Heart left ventricle (tissue), 16 donors: ENCODE measurements at regions not wholly inside any gene's neighbourhood (a gene's known extent, or its start where the extent isn't known, plus 50 kb on each side); places are given as distances from the start of the nearest gene placed in this dataset.

ENCODE experiments used
- ATAC-seq, 4 donors: fragments of 200-7000 bp; cut with Tn5 transposase; one replicate each; pipeline ENCODE4 v1.9.1; 2020 to 2022; ENCODE audit warnings: moderate library complexity in 4 of 4, mild to moderate bottlenecking in 3 of 4, moderate number of reproducible peaks in 1 of 4
- DNase-seq, 5 donors: peaks; one replicate each; pipeline ENCODE4 v3.0.0-alpha.2; 2020
- H3K27ac ChIP-seq, 12 donors: fragments of 200-600 bp; sonication (generic) in 4 of 12; one replicate each; pipeline versions ENCODE4 v1.5.0 to v1.8.0; 2016 to 2022; ENCODE audit warnings: mild to moderate bottlenecking in 2 of 12
- H3K27me3 ChIP-seq, 9 donors: fragments of 200-600 bp; sonication (generic) in 2 of 9; one replicate each; pipeline versions ENCODE4 v1.5.1 to v1.8.0; 2016 to 2022; ENCODE audit warnings: mild to moderate bottlenecking in 3 of 9
- H3K36me3 ChIP-seq, 9 donors: fragments of 200-600 bp; sonication (generic) in 2 of 9; one replicate each; pipeline versions ENCODE4 v1.5.0 to v1.8.0; 2018 to 2022; ENCODE audit warnings: mild to moderate bottlenecking in 2 of 9
- H3K4me1 ChIP-seq, 12 donors: fragments of 200-600 bp; sonication (generic) in 4 of 12; one replicate each; pipeline versions ENCODE4 v1.5.0 to v1.8.0; 2016 to 2022; ENCODE audit warnings: mild to moderate bottlenecking in 3 of 12
- H3K4me3 ChIP-seq, 12 donors: fragments of 200-600 bp; sonication (generic) in 4 of 12; one replicate each; pipeline versions ENCODE4 v1.5.0 to v1.8.0; 2017 to 2022; ENCODE audit warnings: mild to moderate bottlenecking in 9 of 12, moderate library complexity in 4 of 12
- H3K9me3 ChIP-seq, 12 donors: fragments of 200-600 bp; sonication (generic) in 4 of 12; one replicate each; pipeline versions ENCODE4 v1.5.0 to v1.8.0; 2016 to 2022; ENCODE audit warnings: mild to moderate bottlenecking in 1 of 12
- POLR2A ChIP-seq, 2 donors: fragments of 450-650 bp; IDR thresholded peaks; one replicate each; pipeline ENCODE4 v1.6.1; 2017; ENCODE audit warnings: antibody characterized with exemption in 2 of 2, mild to moderate bottlenecking in 2 of 2, moderate library complexity in 2 of 2
- WGBS, 4 donors: extraction: QIAGEN DNeasy Blood & Tissue Kit in 2 of 4; methylation state at CpG; one replicate each; pipeline versions ENCODE4 v1.1.5 to v1.1.7; 2013 to 2018; 5-methylcytosine and 5-hydroxymethylcytosine counted together
- intact Hi-C, 10 donors: fragments of 100-400 bp; cut with DNase I; formaldehyde crosslinking; loops; one replicate each; pipeline versions ENCODE4 v1.11.1 to v1.14.2; 2022
- TF ChIP-seq, protein P1 (sequence below), 12 donors: fragments of 200-600 bp; sonication (generic) in 4 of 12; IDR thresholded peaks; one replicate each; pipeline versions ENCODE4 v1.5.0 to v1.8.0; 2018 to 2022; ENCODE audit warnings: antibody characterized with exemption in 12 of 12, mild to moderate bottlenecking in 5 of 12
- donor health status: ischemic (EF 13 %, LVEDD 7.1; RV severe dilation, severe dysfunction).
- donor health status: healthy with polysubstance abuse.
- donor health status: DM: no; HTN: yes; CAD: no.
- donor health status: DM: no; HTN: no; CAD: no.
- donor health status: ischemic (EF 25% LVEDD 6.9; RV normal size, moderate dysfunction).
- donor health status: ischemic (EF 25% LVEDD 5.7; RV mildly dilated, moderate dysfunction).
- donor health status: healthy.
- donor health status: DM: yes; HTN: yes; CAD: no.
- donor health status: ischemic (EF 35%, LVEDD 5.7; RV mildly dilated, moderate dysfunction).
- donor health status: nonischemic (EF 11% LVEDD 7.7; RV severe dilation, severe dysfunction).
- donor health status: DM: yes; HTN: yes; CAD: no.
- donor health status: PGD.
- donor health status: ischemic (EF 29% LVEDD 5.4; RV normal size, mild dysfunction).
- donor health status: nonischemic (EF 23%, LVEDD 6.1; RV moderate dilation, normal function).

DNA sequence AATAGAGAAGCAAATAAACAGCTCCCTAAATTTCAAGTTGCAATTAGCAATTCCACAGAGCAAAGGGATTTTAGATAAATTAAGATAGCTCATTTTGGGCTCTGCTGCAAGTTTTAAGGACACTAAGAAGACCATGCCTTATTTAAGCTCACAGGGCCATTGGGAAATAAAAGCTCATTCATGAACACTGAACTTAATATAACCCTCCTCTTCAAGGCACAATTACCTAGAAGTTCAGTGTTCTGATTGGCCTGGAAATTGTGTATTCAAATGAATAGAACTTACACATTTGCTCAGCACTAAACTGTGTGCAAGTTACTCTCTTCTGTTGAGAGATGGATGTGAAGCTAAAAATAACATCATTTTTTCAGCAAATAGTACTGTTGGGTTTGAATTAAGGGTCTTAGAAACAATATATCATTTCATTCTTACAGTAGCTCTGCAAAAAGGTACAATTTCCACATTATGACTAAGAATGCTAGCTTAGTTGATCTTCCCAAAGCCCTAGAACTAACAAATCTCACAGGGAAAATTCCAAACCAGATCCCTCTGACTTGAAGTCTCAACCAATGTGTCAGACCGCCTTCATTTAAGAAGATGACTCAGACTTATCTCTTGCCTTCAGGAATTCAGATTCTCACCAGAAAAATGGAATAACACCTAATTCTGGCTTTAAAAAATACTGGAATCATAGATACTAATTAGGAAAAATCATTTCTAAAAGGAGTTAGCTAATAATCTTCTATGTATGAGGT, 87.4 kb upstream of the LRRC55 start:
- no peaks in the 10 kb centered on the region for H3K9me3 ChIP-seq
- 85 to 91% (median 87%) methylated on average over 1 of the region's 1 CpG for WGBS, 4 donors
- H3K36me3 ChIP-seq, result no peaks in the 10 kb centered on the region
- H3K4me1 ChIP-seq, result peaks cover 0 to 11% (median 0%) of the 10 kb centered on the region in 12 donors
- ATAC-seq (no peak), DNase-seq (no peak)
- no peak overlapping the region for H3K27ac ChIP-seq
- intact Hi-C loops, result no loop called here
- TF ChIP-seq, protein P1, sequence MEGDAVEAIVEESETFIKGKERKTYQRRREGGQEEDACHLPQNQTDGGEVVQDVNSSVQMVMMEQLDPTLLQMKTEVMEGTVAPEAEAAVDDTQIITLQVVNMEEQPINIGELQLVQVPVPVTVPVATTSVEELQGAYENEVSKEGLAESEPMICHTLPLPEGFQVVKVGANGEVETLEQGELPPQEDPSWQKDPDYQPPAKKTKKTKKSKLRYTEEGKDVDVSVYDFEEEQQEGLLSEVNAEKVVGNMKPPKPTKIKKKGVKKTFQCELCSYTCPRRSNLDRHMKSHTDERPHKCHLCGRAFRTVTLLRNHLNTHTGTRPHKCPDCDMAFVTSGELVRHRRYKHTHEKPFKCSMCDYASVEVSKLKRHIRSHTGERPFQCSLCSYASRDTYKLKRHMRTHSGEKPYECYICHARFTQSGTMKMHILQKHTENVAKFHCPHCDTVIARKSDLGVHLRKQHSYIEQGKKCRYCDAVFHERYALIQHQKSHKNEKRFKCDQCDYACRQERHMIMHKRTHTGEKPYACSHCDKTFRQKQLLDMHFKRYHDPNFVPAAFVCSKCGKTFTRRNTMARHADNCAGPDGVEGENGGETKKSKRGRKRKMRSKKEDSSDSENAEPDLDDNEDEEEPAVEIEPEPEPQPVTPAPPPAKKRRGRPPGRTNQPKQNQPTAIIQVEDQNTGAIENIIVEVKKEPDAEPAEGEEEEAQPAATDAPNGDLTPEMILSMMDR (IDR thresholded peaks at IDR 0.05), result no peak
- no peak for TF ChIP-seq POLR2A (IDR thresholded peaks at IDR 0.05)
- no peak overlapping the region for H3K4me3 ChIP-seq
- H3K27me3 ChIP-seq, result no peaks in the 10 kb centered on the region

DNA sequence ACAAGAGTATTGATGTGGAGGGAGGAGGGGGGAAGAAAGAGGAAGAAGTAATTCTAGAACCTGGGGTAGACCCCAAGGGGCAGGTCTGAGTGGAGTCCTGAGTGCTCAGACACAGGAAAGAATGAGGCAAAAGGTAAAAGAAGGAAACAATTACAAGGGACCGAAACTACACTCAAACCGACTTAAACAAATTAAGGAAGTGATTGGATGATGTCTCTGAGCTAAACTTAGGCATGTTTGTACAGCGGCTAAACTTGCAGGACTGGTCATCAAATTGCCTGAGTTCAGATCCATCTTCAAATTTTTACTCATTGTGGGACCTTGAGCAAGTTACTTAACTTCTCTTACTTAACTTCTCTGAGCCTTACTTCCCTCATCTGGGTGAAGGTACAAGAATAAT, 86.3 kb upstream of the LRRC55 start:
- DNase-seq, result no peak
- H3K27me3 ChIP-seq, result no peaks in the 10 kb centered on the region
- peaks cover 0 to 18% (median 2%) of the 10 kb centered on the region in 12 donors for H3K4me1 ChIP-seq
- no peaks in the 10 kb centered on the region for H3K36me3 ChIP-seq
- ATAC-seq, result no peak
- TF ChIP-seq, protein P1 (IDR thresholded peaks at IDR 0.05), result no peak
- no peak for TF ChIP-seq POLR2A (IDR thresholded peaks at IDR 0.05)
- WGBS, 4 donors, result 65 to 74% (median 69%) methylated on average over 3 of the region's 3 CpGs
- H3K27ac ChIP-seq, result no peak overlapping the region
- intact Hi-C loops, result no loop called here
- no peaks in the 10 kb centered on the region for H3K9me3 ChIP-seq
- H3K4me3 ChIP-seq, result no peak overlapping the region

DNA sequence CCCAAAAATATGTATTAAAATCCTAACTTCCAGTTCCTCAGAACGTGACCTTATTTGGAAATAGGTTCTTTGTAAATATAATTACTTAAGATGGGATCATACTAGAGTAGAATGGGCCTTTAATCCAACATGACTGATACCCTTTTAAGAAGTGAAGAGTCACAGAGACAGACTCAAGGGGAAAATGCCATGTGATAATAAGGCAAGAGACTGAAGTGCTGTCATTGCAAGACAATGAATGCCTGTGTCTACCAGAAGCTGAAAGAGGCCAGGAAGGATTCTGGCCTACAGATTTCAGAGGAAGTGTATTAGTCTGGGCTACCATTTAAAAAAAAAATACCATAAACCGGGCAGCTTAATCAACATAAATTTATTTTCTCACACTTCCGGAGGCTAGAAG, 85.9 kb upstream of the LRRC55 start:
- no peak for TF ChIP-seq POLR2A (IDR thresholded peaks at IDR 0.05)
- TF ChIP-seq, protein P1 (IDR thresholded peaks at IDR 0.05), result no peak
- DNase-seq (no peak), ATAC-seq (no peak)
- 78 to 89% (median 80%) methylated on average over 3 of the region's 3 CpGs for WGBS, 4 donors
- no peaks in the 10 kb centered on the region for H3K36me3 ChIP-seq
- no peak overlapping the region for H3K27ac ChIP-seq
- intact Hi-C loops, result no loop called here
- no peaks in the 10 kb centered on the region for H3K27me3 ChIP-seq
- H3K4me1 ChIP-seq, result peaks cover 0 to 22% (median 2%) of the 10 kb centered on the region in 12 donors
- no peaks in the 10 kb centered on the region for H3K9me3 ChIP-seq
- no peak overlapping the region for H3K4me3 ChIP-seq

DNA sequence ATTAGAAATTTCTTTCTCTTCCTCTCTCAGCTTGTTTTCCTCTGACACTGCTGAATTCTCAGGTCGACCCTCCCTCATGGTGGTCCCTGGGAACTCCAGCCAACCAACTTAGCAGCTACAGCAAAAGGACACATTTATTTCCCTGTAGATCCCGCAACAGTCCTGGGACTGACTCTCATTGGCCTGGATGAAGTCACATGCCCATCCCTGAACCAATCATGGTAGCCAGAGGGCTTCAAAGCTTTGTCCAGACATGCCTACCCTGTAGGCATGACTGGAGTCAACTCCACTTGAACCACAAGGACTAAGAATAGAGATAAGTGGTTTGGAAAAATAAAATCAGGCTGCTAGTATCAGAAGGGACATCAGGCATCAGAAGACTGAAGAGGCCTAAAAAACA, 84.6 kb upstream of the LRRC55 start:
- no peak overlapping the region for H3K4me3 ChIP-seq
- ATAC-seq, result no peak
- peaks cover 0 to 27% (median 4%) of the 10 kb centered on the region in 12 donors for H3K4me1 ChIP-seq
- H3K27me3 ChIP-seq, result no peaks in the 10 kb centered on the region
- no peaks in the 10 kb centered on the region for H3K36me3 ChIP-seq
- H3K9me3 ChIP-seq, result no peaks in the 10 kb centered on the region
- intact Hi-C loops, result no loop called here
- WGBS, 4 donors, result 92 to 100% (median 95%) methylated on average over 2 of the region's 2 CpGs
- no peak for TF ChIP-seq POLR2A (IDR thresholded peaks at IDR 0.05)
- TF ChIP-seq, protein P1 (IDR thresholded peaks at IDR 0.05), result no peak
- no peak overlapping the region for H3K27ac ChIP-seq
- no peak for DNase-seq
